NCI-H748 (cell line): ENCODE measurements at regions not wholly inside any gene's neighbourhood (a gene's known extent, or its start where the extent isn't known, plus 50 kb on each side); places are given as distances from the start of the nearest gene placed in this dataset.

ENCODE experiments used
- DNase-seq: peaks from one replicate; lab custom pipeline; 2025; ENCODE audit not compliant: unreplicated experiment; lab: John Stamatoyannopoulos, UW

- no peak for DNase-seq
These were observed 292.2 kb downstream of the IRX2 start for GRCh38 chr5:2459251-2459650.

GRCh38 chr5:2455878-2456277 lies 295.6 kb downstream of the IRX2 start:
- DNase-seq: no peak

DNA sequence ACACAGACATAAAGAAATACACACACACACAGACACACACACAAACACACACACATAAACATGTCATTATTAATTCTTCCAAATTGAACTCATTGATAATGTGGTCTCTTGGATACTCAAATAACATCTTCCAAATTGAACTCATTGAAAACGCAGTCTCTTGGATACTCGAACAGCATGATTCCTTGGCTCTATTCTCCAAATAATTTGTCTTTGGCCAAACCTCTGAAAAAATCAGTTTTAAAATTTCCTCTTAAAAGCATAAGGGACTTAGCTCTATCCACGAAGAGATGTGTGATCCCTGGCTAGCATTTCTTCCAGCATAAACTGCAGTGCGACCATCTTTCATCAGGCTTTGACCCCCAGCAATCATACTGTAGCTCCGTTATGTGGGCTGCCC lies 296.6 kb downstream of the IRX2 start:
- DNase-seq: no peak

DNA sequence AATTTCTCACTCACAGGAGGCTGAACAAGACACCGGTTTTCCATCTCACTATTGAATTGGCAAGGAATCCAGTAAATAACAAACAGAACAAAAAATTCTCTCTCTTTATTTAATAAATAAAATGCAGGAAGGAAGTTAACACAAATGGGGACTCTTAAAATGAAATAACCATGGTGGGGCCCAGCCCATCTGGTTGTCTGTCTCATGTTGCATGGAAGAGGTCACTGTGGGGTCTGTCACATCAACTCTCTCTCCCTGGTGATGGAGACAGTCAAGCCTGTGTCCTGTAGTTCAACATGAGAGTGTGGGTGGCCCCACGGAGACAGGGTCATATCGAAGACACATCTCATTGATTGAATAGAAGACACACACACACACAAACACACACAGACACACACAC lies 297.7 kb downstream of the IRX2 start:
- no peak for DNase-seq

DNA sequence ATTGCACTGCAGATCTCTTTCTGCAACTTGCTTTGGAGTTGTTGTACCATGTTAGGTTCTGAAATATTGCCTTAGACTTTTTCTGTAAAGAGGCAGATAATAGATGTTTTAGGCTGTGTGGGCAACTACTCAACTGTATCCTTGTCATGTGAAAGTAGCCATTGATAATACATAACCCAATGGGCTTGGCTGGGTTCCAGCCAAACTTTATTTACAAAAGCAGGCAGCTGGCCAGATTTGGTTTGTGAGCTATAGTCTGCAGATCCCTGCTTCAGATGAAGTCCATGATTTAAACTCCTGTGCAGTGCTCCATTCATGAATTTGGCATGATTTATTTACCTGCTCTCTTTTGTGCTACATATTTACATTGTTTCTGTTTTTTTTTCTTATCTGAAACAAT lies 300.4 kb downstream of the IRX2 start:
- DNase-seq: peak; percentile 95

DNA sequence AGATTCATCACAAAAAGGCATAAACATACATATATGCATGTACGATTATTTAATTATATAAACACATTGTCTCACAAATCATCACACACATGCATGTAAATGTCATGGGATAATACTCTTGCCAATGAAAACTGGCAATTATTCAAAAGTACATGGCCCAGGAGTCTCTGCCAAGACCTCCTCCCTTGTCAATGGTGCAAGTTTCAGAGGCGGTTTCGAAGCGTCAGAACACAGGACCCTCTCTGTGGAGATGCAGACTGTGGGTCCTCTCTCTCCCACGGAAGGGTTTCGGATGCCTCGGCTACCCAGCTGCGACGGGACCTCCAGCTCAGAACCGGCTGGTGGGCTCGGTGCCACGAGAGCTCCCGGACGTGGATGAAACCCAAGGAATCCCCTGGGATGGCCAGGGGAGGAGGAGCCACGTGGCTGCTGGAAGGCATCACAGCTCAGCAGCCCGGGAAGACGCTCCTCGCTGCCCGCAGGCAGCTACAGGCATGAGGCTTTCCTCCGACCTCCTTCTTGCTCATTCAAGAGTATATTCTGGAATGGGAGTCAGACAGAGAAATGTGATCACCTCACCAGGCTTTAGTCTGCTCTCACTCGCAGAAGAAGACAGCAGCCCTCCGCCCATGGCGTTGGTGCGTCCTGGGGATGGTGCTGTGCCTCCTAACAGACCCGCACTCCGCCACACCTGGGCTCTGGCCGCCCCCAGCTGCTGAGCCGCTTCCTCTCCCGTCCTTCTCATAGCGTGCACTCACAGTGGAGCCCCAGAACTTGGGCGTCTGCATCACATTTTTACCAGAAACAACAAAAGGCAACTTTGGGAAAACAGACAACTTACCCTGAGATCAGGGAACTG lies 308.8 kb downstream of the IRX2 start:
- no peak for DNase-seq

GRCh38 chr5:2441495-2442180 lies 309.8 kb downstream of the IRX2 start:
- no peak for DNase-seq

- DNase-seq: no peak
These were observed 311.9 kb downstream of the IRX2 start for GRCh38 chr5:2439608-2440007.

GRCh38 chr5:2433086-2433485 lies 318.4 kb downstream of the IRX2 start:
- DNase-seq: no peak

- no peak for DNase-seq
These were observed 319.2 kb downstream of the IRX2 start for GRCh38 chr5:2432076-2432920.

GRCh38 chr5:2430606-2431005 lies 320.9 kb downstream of the IRX2 start:
- no peak for DNase-seq

DNA sequence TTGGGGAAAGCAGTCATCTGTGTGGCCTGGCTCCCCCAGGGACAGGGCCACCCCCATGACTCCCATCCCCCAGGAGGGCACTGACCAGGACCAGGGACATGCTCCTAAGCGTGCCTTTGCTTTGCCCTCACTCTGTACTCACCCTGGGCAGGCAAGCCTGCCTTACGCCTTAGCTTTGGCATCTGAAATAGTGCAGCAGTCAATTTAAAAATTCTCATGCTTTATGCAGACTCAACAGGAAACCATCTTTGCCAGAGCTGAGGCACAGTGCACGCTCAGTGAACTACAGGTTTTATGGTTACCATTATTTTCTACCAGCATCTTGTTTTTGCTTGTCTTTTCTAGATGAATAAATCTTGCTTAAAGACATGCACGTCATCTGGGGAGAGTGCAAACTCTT lies 323.5 kb downstream of the IRX2 start:
- no peak for DNase-seq

GRCh38 chr5:2423634-2424033 lies 327.8 kb downstream of the IRX2 start:
- DNase-seq: no peak

- DNase-seq: no peak
These were observed 334.2 kb downstream of the IRX2 start for GRCh38 chr5:2417301-2417700.

GRCh38 chr5:2415678-2416077 lies 335.8 kb downstream of the IRX2 start:
- DNase-seq: peak; percentile 37

- no peak for DNase-seq
These were observed 341.0 kb downstream of the IRX2 start for GRCh38 chr5:2410451-2410850.

GRCh38 chr5:2403296-2403695 lies 348.2 kb downstream of the IRX2 start:
- DNase-seq: no peak

DNA sequence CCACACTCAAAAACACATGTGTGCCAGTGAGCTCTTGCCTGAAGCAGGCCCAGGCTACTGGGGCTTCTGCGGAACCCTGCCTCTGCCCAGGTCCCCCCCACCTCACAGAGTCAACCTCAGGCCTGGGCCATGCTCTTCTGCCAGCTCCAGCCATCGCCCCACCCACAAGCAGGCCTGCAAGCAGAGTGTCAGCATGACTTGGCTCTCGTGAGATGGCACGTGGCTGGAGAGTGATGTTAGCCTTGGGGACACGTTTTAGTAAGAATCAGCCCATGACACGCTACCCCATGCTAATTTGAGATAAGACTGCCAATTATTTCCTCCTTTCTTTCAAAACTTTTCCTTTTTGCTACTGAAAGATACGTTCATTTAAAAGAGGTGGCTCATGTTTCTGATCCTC lies 351.7 kb downstream of the IRX2 start:
- DNase-seq: no peak

DNA sequence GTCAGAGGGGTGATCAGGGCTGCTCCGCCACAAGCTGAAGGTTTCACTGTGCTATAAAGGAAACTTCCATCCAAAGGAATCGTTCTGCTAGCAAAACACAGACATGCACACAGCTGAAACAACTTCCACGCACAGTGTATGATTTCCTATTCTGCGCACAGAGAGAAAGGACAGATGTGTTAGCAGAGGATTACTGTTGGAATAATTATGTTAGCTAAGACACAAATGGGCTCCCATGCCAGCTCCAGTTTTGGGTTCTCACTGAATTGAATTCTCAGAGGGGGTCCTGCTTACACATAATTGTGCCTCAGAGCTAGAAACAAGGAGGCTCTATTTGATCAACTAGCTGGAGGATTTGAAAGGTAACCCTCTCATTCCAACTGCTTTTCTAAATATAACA lies 352.4 kb downstream of the IRX2 start:
- peak; percentile 35 for DNase-seq

DNA sequence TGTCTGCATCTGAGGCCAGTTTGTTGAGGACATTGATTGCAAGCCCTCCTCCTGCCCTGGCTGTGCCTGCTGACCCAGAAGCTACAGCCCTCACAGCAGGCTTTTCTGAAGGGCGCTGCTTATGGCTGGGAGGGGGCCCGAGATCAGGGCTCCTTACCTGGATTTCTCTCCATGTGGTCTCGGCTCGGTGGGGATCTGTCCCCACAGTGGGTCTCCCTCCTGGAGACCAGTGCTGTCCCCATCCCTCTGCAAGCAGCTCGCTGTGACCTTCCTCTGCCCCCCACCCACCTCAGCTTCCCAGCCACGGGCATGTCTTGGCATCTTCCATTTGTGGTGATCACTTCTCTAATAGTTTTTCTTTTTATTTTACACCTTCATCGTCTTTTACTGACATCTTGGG lies 357.9 kb downstream of the IRX2 start:
- no peak for DNase-seq

DNA sequence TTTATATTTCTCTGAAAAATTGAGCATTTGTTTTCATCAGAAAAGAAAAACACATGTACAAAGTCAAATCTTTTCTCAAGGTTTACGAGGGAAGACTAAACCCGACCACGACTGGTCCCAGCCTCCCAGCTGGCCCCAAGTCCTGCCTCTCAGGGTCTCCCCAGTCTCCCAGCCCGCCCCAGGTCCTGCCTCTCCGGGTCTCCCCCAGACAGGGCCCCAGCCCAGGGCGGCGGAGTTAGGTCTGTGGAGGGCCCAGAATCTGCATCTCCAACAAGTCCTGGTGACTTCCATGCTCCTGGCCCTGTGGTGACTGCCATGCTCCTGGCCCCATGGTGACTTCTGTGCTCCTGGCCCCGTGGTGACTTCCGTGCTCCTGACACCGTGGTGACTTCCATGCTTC lies 359.9 kb downstream of the IRX2 start:
- DNase-seq: no peak

- no peak for DNase-seq
These were observed 360.5 kb downstream of the IRX2 start for GRCh38 chr5:2391021-2391420.
